GM18505 (cell line): ENCODE measurements at regions not wholly inside any gene's neighbourhood (a gene's known extent, or its start where the extent isn't known, plus 50 kb on each side); places are given as distances from the start of the nearest gene placed in this dataset.

Experiments used
- ATAC-seq: cut with Tn5 transposase; IDR thresholded peaks from one replicate; pipeline ENCODE4 v1.9.1; 2021; ENCODE audit not compliant: unreplicated experiment
- POLR2A ChIP-seq: IDR thresholded peaks from 4 replicates; pipeline ENCODE4 v1.6.1; 2011; ENCODE audit warnings: borderline replicate concordance; ENCODE audit not compliant: insufficient read depth, insufficient read length; ENCODE audit errors: extremely low read depth

DNA sequence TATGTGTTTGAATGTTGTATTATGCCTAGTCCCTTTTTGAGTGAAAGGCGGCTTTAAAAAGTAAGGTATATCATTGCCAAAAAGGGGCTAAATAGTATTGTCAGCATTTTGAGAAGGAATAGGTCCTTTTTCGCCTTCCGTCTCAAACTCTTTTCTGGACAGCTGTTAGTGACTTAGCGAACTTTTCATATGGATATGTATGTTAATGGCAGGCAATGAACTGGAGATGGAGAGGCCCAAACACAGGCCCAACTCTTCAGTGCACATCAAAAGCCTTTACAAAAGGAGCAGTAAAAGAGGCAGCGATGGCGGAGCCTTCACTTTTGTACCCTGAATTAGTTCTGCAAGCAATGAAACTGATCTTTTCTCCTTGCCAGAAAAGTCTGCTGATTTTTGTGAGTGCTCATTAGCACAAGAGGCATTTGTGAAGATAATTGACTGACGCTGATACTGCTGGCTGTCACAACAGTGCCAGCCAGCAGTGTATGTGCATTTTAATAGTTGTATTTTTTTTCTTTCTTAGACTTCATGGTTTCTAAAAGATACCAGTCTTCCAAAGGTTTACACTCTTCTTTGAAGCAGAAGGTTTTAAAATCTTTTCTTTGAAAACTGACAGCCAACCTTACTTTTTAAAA, 243.7 kb upstream of the SP8 start:
- ATAC-seq = no peak
- TF ChIP-seq POLR2A = no peak

DNA sequence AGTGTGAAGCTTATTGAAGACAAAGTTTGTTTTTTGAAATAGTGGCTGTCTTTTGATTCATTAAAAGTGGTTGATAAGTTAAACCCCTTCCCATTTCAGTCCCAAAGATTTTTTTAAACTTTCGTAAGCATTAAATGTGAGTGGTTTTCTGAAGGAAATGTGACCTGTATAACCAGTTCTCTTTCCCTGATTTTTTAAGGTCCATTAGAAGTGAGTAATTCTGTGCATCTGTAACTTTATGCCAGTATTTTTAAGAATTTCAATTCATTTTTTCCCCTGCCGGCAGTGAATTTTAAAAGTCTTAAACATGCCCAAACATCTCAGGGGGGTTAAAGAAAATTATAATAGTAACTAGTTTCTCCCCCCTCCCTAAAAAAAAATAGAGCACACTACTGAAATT, 254.6 kb upstream of the SP8 start:
- ATAC-seq = no peak

DNA sequence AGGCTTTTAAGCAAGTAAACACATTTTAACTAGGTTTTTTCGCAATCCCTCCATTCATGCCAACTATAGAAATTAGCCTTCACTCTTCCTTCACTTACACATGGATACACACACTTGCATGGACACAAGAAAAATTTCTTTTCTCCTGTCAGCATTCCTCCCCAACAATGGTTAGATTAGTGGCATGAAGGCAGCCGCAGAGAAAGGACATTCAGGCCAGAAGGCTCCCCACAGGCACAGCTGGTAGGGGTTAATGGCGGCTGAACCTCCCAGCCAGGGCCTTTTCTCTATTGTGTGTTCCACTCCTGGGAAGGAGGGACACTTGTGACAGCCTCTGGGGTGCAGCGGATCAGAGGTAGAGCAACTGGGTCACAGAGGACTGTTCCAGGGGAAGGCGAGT, 255.0 kb upstream of the SP8 start:
- no peak for TF ChIP-seq POLR2A
- no peak for ATAC-seq

More for the DNA sequence above, 254.6 kb upstream of the SP8 start:
- TF ChIP-seq POLR2A = no peak

DNA sequence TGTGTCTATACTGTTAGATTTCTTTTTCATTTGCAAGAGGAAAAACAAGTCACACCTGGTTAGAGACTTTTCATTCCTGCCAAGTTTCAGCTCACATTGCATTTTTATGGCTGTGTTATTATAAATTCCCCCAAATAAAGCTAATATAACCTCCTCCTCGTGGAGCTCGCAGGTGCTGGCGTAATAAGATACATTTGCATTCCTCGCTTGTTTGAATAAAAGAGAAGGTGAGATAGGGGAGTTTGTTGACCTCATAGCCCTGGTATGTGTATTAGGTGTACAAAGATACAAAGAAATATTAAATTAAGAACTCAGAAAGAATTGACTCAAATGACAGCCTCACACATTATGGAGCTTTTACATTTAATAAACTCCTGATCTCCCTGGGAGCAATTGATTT, 257.7 kb upstream of the SP8 start:
- ATAC-seq = no peak
- no peak for TF ChIP-seq POLR2A

DNA sequence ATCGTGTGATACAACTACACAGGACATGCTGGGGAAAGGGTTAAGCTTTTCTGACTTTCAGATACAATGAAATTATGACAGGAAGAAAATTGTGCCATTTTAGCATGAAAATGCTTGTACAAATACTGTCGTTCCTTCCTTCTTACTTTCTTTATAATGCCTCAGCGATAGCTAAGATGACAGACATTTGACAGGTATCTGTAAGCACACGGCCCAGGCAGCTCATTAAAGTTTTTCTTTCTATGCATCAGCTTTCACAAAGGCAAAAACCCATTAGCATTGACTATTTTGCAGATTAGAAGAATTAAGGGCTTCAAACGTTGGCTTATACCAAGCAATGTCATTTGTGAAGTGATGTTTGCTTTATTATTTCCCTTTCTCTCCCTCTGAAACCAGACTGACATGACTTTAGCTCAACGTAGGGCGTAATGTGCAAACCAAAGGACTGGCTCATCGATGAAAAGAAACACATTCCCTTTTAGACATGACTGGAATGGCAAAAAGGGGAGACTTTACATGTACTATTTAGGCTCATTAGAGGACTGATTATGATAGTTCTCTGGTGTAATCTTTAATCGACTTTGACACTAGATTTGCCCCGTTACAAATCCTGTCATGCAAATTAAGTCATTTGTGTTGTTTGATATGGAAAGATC, 258.4 kb upstream of the SP8 start:
- no peak for ATAC-seq

GRCh38 chr7:21051865-21052264, 265.2 kb upstream of the SP8 start:
- no peak for ATAC-seq

More for the DNA sequence above, 258.4 kb upstream of the SP8 start:
- TF ChIP-seq POLR2A = no peak

GRCh38 chr7:21054427-21055112, 267.9 kb upstream of the SP8 start:
- ATAC-seq = no peak
- no peak for TF ChIP-seq POLR2A

More at GRCh38 chr7:21051865-21052264, 265.2 kb upstream of the SP8 start:
- no peak for TF ChIP-seq POLR2A

DNA sequence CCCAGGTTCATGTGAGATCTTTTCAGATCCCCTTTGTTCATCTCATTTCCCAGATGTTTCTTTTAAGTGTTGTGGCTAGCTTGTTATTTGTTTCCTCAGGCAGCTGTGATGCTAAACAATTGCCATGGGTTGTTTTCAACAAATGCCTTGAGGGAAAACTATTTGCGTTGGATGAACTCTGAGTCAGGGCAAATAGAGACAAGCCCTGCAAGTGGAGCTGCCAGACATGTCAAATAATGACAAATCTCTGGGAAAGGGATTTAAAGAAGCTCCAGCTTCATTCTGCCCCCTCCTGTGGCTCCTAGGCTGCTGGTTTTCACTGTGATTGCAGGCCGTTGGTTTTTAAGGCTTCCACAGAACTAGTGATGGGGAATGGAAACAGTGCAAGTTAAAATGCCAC, 272.4 kb upstream of the SP8 start:
- ATAC-seq = no peak
- TF ChIP-seq POLR2A = no peak

DNA sequence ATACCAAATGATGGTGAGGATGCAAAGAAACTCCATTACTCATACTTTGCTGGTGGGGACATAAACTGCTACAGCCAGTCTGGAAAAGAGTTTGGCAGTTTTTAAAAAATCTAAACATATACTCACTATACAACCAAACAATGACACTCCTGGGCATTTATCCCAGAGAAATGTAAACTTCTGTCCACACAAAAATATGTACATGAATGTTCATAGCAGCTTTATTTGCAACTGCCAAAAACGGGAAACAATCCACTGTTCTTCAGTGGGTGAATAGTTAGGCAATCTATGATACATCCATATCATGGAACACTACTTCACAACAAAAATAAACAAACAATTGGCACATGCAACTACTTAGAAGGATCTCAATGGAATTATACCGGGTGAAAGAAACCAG, 276.4 kb upstream of the SP8 start:
- ATAC-seq = no peak
- no peak for TF ChIP-seq POLR2A

- TF ChIP-seq POLR2A = no peak
- ATAC-seq = no peak
Measured at GRCh38 chr7:21064698-21065648, 278.3 kb upstream of the SP8 start.

DNA sequence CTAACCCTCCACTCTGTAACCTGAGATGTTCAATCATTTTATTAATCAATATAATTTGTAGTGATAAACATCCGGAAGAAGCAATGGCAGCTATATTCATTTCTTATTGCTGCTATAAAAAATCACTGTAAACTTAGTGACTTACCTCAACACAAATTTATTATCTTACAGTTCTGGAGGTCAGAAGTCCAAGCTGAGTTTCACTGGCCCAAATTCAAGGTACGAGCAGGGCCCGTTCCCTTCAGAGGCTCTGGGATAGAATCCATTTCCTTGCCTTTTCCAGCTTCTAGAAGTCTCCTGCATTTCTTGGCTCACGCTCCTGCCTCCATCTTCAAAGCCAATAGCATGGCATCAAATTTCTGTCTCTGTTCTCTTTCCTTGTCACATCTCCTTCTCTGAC, 279.5 kb upstream of the SP8 start:
- no peak for ATAC-seq
- no peak for TF ChIP-seq POLR2A

- no peak for ATAC-seq
- no peak for TF ChIP-seq POLR2A
Measured at GRCh38 chr7:21067216-21067615, 280.5 kb upstream of the SP8 start.

- TF ChIP-seq POLR2A = no peak
- ATAC-seq = no peak
Measured at GRCh38 chr7:21070571-21071090, 283.9 kb upstream of the SP8 start.
